Stimulated activated CD8-positive, alpha-beta memory T cell treated with anti-CD3 and anti-CD28 coated beads, Interleukin-4, amount 100 ng/mL, for 4 hours (primary cell): ENCODE measurements at regions not wholly inside any gene's neighbourhood (a gene's known extent, or its start where the extent isn't known, plus 50 kb on each side); places are given as distances from the start of the nearest gene placed in this dataset.
"Not testable (repeated sequence)": the region's sequence is repeated elsewhere in the genome, so short reads cannot be mapped to it uniquely, and the experiment has no call there.

Source experiments
- DNase-seq, 2 donors: peaks; one replicate each; pipeline ENCODE4 v3.0.0-alpha.2; 2020; ENCODE audit warnings: low read depth in 2 of 2, low spot score in 1 of 2

- DNase-seq, result not testable (repeated sequence)
Observed at GRCh38 chr15:20016941-20017340, 524.7 kb downstream of the GOLGA6L6 start.

DNA sequence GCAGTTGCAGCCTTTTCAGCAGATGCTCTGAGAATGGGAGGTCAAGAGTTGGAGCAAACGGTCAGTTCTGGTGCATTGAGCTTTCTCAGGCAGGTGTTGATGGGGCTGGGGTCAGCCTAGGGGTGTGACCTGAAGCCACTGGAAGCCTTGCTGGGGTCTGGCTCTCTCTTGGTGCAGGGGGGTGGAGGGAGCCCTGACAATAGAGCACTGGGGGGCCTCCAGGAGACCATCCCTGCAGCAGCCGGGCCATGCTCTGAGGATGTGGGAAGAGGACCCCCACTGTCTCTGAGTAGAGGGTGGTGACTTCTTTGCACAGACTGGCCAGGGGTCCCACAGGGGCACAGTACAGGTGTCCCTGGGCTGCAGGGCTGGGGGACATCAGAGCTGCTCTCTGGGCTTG is 528.8 kb downstream of the GOLGA6L6 start:
- not testable (repeated sequence) for DNase-seq

DNA sequence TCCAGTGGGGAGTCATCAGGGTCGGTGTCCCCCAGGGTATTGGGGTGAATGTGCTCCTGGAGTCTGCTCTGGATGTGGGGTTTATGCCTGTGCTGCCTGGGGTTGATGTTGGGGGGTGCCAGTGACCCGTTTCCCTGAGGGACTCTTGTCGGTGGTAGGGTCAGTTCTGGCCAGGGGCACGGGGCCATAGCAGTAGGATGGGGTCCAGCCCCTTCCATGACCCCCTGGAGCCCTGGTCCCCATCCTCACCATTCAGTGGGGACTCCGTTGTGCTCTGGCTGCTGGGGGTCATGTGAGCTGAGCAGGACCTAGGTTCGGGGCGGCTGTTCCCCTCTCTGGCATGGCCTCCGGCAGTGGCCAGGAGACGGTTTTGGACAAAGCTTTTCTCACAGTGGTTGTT is 530.8 kb downstream of the GOLGA6L6 start:
- DNase-seq, result not testable (repeated sequence)

- not testable (repeated sequence) for DNase-seq
Observed at GRCh38 chr15:20009619-20010018, 532.0 kb downstream of the GOLGA6L6 start.

DNA sequence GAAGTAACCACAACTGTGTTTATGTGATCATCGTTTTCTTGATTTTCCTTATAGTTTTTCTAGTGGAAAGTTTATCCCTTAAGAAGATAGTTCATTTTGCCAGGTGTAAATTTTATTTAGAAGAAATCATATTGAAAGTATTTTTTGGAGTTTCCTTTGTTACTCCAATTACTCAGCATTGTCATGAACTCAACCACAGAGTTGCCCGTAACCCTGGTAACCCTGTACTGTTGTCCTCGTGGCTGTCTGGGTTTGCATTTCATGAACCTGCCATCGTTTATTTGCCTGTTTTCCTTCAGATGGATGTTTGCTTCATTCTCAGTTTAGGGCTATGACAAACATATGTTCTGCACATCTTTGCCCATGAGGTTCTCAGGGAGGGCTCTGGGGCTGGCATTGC is 534.3 kb downstream of the GOLGA6L6 start:
- DNase-seq, result not testable (repeated sequence)

DNA sequence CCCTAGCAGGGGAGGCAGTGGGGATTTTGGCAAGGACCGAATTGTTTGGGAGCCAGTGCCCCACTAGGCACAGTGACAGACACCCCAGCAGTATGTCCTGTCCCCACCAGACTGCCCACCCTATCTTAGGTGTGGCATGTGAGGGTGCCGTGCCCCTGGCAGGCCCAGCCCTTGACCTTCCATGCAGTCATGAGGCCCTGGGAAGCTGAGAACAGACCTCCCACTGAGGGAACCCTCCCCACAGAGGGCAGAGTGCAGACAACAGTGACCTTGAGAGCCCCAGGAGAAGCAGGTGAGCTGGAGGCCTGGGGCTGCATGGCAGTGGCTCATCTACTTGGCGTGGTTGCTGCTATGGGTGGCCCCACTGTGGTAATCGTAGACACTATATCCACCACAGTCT is 538.1 kb downstream of the GOLGA6L6 start:
- DNase-seq, result not testable (repeated sequence)

DNA sequence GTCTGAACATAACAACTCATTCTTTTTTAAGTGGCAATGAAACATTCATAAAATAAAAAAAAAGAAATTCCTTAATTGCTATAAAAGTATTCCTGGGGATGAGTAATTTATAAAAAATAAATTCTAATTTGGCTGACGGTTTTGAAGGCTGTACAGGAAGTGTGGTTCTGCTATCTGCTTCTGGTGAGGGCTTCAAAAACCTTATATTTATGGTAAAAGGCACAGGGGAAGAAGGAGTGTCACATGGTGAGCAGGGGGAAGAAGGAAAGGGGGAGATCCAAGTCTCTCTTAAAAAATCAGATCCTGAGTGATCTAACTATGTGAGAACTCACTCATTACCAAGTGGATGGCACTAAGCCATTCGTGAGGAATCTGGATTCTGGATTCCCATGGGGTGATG is 539.0 kb downstream of the GOLGA6L6 start:
- not testable (repeated sequence) for DNase-seq

- DNase-seq, result not testable (repeated sequence)
Observed at GRCh38 chr15:19996574-19997194, 544.9 kb downstream of the GOLGA6L6 start.

- DNase-seq, result not testable (repeated sequence)
Observed at GRCh38 chr15:19995296-19995695, 546.3 kb downstream of the GOLGA6L6 start.

DNA sequence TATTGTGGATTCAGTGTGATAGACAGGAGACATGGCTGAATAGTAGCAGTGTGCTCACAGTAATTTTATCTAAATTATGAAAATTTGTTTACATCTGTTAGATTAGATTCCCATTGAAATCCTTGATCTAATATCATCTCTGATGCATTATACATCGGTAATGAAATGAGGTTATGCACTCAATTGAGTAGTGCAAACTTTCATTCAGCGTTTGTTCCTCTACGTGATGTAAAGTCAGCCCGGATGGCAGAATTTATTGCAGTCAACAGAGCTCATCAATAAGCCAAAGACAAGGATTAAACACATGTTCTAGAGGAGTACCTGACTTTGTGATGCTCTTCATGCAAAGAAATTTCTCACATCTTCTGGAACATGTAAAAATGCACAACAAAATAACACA is 549.2 kb downstream of the GOLGA6L6 start:
- no peak for DNase-seq

- DNase-seq, result no peak
Observed at GRCh38 chr15:19988094-19988660, 553.4 kb downstream of the GOLGA6L6 start.

DNA sequence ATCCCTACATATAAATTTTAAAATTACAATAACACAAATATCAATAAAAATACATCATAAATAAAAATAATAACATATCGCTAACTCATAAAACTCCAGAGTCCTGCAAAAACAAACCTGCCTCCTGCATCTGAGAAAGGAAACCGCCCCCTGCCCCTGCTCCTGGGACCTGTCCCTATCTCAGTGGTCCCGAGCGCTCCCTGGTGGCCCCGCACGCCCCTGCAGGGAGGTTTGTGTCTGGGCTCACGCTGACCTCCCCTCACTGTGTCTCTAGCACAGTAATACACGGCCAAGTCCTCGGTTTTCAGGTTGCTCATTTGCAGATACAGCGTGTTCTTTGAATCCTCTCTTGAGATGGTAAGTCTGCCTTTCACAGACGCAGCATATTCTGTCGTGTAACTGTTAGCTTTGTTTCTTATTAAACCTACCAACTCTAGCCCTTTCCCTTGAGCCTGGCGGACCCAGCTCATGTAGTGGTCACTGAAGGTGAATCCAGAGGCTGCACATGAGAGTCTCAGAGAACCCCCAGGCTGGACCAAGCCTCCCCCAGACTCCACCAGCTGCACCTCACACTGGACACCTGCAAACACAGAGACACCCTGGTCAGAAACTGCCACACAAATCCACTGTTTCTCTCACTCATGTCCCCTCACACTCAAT is 554.1 kb downstream of the GOLGA6L6 start:
- no peak for DNase-seq

DNA sequence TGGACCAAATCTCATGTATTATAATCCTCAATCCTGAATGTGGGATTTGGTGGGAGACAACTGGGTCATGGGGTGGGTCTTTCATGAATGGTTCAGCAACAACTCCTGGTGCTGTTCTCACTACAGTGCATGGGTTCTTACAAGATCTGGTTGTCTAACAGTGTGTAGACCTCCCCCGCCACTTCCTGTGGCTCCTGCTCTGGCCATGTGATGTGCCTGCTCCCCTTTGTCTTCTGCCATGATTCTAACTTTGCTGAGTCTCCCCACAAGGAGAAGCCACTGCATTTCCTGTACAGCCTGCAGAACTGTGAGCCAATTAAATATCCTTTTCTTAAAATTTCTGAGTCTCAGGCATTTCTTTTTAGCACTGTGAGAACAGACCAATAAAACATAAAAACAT is 557.5 kb downstream of the GOLGA6L6 start:
- no peak for DNase-seq

- DNase-seq, result no peak
Observed at GRCh38 chr15:19974998-19975397, 566.6 kb downstream of the GOLGA6L6 start.

GRCh38 chr15:19973718-19974117 is 567.9 kb downstream of the GOLGA6L6 start:
- no peak for DNase-seq

DNA sequence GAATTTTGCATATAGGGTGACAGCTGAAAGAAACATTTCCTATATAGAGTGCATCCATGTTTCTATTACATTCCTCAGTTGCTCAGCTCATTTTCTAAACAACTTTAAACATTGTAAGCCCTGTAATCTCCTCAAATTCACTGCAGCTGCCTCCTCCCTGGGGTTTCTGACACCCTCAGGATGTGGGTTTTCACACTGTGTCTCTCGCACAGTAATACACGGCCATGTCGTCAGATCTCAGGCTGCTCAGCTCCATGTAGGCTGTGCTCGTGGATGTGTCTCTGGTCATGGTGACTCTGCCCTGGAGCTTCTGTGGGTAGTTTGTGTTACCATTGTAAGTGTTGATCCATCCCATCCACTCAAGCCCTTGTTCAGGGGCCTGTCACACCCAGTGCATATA is 569.0 kb downstream of the GOLGA6L6 start:
- not testable (repeated sequence) for DNase-seq

DNA sequence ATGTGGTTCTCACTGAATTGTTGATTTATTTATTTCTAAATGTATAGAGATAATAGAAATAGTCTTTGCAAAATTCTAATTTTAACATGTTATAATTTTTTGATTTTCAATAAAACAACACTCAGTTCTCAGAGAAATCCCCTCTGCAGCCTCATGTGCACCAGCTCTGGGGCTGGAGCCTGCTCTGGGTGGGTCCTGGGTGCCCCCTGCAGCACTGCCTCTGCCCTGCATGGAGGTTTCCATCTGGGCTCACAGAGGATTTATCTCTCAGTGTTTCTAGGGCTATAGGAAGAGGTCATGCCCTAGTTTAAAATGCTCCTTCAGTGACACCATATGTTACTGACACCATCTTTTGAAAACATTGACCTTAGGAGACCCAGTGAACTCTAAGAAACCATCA is 576.0 kb downstream of the GOLGA6L6 start:
- DNase-seq, result not testable (repeated sequence)

GRCh38 chr15:19964480-19964879 is 577.1 kb downstream of the GOLGA6L6 start:
- not testable (repeated sequence) for DNase-seq

- no peak for DNase-seq
Observed at GRCh38 chr15:19956124-19956796, 585.3 kb downstream of the GOLGA6L6 start.

DNA sequence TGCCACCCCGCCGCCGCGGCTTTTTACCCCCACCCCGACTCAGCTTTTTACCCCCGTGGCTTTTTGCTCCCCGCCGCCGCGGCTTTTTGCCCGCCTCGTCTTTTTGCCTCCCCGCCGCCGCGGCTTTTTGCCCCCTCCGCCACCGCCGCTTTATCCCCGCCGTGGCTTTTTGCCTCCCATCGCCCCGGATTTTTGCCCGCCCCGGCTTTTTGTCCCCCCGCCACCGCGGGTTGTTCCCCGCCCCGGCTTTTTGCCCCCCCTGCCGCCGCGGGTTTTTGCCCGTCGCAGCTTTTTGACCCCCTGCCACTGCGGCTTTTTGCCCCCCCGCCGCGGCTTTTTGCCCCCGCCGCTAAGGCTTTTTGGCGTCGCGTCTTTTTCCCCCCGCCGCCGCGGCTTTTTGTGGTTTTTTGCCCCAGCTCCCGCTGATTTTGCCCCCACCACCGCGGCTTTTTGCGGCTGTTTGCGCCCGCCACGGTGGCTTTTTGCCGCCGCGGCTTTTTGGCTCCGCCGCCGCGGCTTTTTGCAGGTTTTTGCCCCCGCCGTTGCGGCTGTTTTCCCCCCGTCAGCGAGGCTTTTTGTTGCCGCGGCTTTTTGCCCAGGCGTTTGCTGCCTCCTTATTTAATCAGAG is 597.2 kb downstream of the GOLGA6L6 start:
- no peak for DNase-seq

GRCh38 chr15:19943515-19943914 is 598.1 kb downstream of the GOLGA6L6 start:
- DNase-seq, result no peak
